Panc1 (cell line): ENCODE measurements at regions not wholly inside any gene's neighbourhood (a gene's known extent, or its start where the extent isn't known, plus 50 kb on each side); places are given as distances from the start of the nearest gene placed in this dataset.

Source experiments
- ATAC-seq: fragments of 200-7000 bp; cut with Tn5 transposase; 2 replicates; pipeline ENCODE4 v1.9.1; 2020; ENCODE audit warnings: mild to moderate bottlenecking, moderate library complexity
- BruUV-seq: library from RNA; stranded (reverse); fragments of 400-500 nt; replicated peaks from 2 replicates; lab custom pipeline; 2021; lab: Mats Ljungman, UMichigan
- CTCF ChIA-PET: fragments of 300-600 bp; sonication (Branson Sonifier 250); formaldehyde crosslinking; loops from one replicate; lab custom pipeline; 2022; ENCODE audit warnings: antibody characterized with exemption; lab: Charles Lee
- POLR2A ChIA-PET: fragments of 300-600 bp; sonication (Branson Sonifier 250); formaldehyde crosslinking; loops from one replicate; lab custom pipeline; 2022; ENCODE audit warnings: antibody characterized with exemption; lab: Charles Lee
- DNase-seq: peaks from one replicate; pipeline ENCODE4 v3.0.0-alpha.2; 2010; ENCODE audit warnings: low read depth, low spot score
- H3K27ac ChIP-seq: 2 replicates; pipeline ENCODE4 v1.5.1; 2011; ENCODE audit warnings: mild to moderate bottlenecking, low read length, inconsistent platforms
- H3K27me3 ChIP-seq: fragments of 200-500 bp; sonication (Bioruptor generic); 2 replicates; pipeline ENCODE4 v1.6.0; 2014; ENCODE audit warnings: low read length, inconsistent platforms; ENCODE audit not compliant: control insufficient read depth, insufficient read depth
- H3K36me3 ChIP-seq: fragments of 200-500 bp; sonication (Bioruptor generic); 2 replicates; pipeline ENCODE4 v1.5.1; 2014; ENCODE audit warnings: inconsistent platforms, mild to moderate bottlenecking, low read length, moderate library complexity; ENCODE audit not compliant: control insufficient read depth, insufficient read depth
- H3K4me1 ChIP-seq: 2 replicates; pipeline ENCODE4 v1.5.1; 2011; ENCODE audit warnings: inconsistent platforms, mild to moderate bottlenecking, low read length, moderate library complexity; ENCODE audit not compliant: control insufficient read depth, insufficient read depth
- H3K4me3 ChIP-seq, 2 experiments: 2 replicates each; pipeline ENCODE4 v1.5.1; 2011 to 2012; ENCODE audit warnings: low read depth in 2 of 2, low read length in 2 of 2, mild to moderate bottlenecking in 2 of 2, inconsistent platforms in 1 of 2, moderate library complexity in 1 of 2
- H3K9me3 ChIP-seq: fragments of 200-500 bp; sonication (Bioruptor generic); 2 replicates; pipeline ENCODE4 v1.5.1; 2014; ENCODE audit warnings: low read depth, mild to moderate bottlenecking, inconsistent platforms, low read length, moderate library complexity; ENCODE audit not compliant: control insufficient read depth, insufficient read depth
- CTCF ChIP-seq: fragments of 450-650 bp; IDR thresholded peaks from 2 replicates; pipeline ENCODE4 v1.5.1; 2017; ENCODE audit warnings: mild to moderate bottlenecking
- POLR2AphosphoS5 ChIP-seq: IDR thresholded peaks from 2 replicates; pipeline ENCODE4 v1.6.1; 2012; ENCODE audit warnings: mild to moderate bottlenecking, low read depth, low read length, moderate library complexity
- REST ChIP-seq, 2 experiments: IDR thresholded peaks; 2 replicates each; pipeline ENCODE4 v1.6.1; 2011 to 2012; ENCODE audit warnings: low read depth in 2 of 2, control low read depth in 1 of 2, low read length in 1 of 2, mild to moderate bottlenecking in 1 of 2, moderate library complexity in 1 of 2; ENCODE audit not compliant: insufficient read depth in 1 of 2
- SIN3A ChIP-seq: IDR thresholded peaks from 2 replicates; pipeline ENCODE4 v1.6.1; 2012; ENCODE audit warnings: low read depth, mild to moderate bottlenecking, low read length, moderate library complexity, borderline replicate concordance; ENCODE audit not compliant: insufficient read depth
- TCF7L2 ChIP-seq: IDR thresholded peaks from 2 replicates; pipeline ENCODE4 v1.6.1; 2011; ENCODE audit warnings: mild to moderate bottlenecking, low read depth, low read length, inconsistent platforms
- in situ Hi-C: cut with HindIII; loops from 2 replicates; pipeline ENCODE4 v1.10.0; 2016; ENCODE audit warnings: low sequenced_read_pairs, low pct_unique_long_range_greater_than_20kb
- intact Hi-C: fragments of 100-400 bp; cut with micrococcal nuclease; formaldehyde crosslinking; loops from one replicate; pipeline ENCODE4 v1.10.0; 2022; ENCODE audit not compliant: unreplicated experiment

DNA sequence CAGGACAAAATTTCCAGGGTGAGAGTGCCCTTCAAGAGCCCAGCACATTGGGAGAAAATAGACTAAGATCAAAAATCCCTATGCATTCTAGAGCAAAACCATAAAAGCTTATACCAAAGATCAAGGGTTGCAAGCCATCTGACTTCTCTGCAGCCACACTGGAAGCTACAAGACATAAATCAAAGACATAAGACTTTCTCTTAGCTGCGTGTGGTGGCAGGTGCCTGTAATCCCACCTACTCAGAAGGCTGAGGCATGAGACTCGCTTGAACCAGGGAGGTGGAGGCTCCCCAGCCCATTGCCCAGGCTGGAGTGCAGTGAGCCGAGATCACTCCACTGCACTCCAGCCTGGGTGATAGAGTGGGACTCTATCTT, 91.9 kb upstream of the NXT1 start:
- in situ Hi-C loops: no loop called here
- H3K4me1 ChIP-seq: no peaks in the 10 kb centered on the region
- no peak overlapping the region for H3K4me3 ChIP-seq
- no peak overlapping the region for H3K27ac ChIP-seq
- no TSS peak for BruUV-seq
- no peaks in the 10 kb centered on the region for H3K9me3 ChIP-seq
- POLR2A ChIA-PET: no interaction called here
- ATAC-seq (no peak), DNase-seq (no peak)
- intact Hi-C loops: loop anchor here (10.0 kb wide), 1 partner anchor 86 kb away; no protein-coding TSS in a partner anchor
- H3K36me3 ChIP-seq: no peaks in the 10 kb centered on the region
- no peaks in the 10 kb centered on the region for H3K27me3 ChIP-seq
- CTCF ChIA-PET: interaction anchor here (0.6 kb wide), 1 partner anchor 135 kb away, joined by 3 read pairs; no protein-coding TSS in a partner anchor
- no peak for TF ChIP-seq POLR2AphosphoS5
- TF ChIP-seq CTCF: no peak
- TF ChIP-seq SIN3A: no peak
- TF ChIP-seq TCF7L2: no peak
- no peak for TF ChIP-seq REST (IDR thresholded peaks at IDR 0.05; ENCODE audit: insufficient read depth in 1 of 2, low read depth in 2 of 2, low read length in 1 of 2)

- Histone ChIP-seq H3K4me1 (no peaks in the 10 kb centered on the region), H3K27me3 (0 out of 2 replicates have a peak, but pooled peaks cover 2% of the 10 kb centered on the region), H3K27ac (no peak overlapping the region), H3K4me3 (no peak overlapping the region), H3K9me3 (no peaks in the 10 kb centered on the region), H3K36me3 (no peaks in the 10 kb centered on the region)
- BruUV-seq: no TSS peak
- DNase-seq: no peak
- TF ChIP-seq POLR2AphosphoS5 (no peak), TCF7L2 (no peak), REST (IDR thresholded peaks at IDR 0.05; ENCODE audit: insufficient read depth in 1 of 2, low read depth in 2 of 2, low read length in 1 of 2) (no peak), SIN3A (no peak), CTCF (no peak)
- peak; percentile 63 for ATAC-seq
- in situ Hi-C loops (no loop called here), intact Hi-C loops (loop anchor here (10.0 kb wide), 1 partner anchor 87 kb away; no protein-coding TSS in a partner anchor)
- ChIA-PET CTCF (interaction anchor here (0.6 kb wide), 1 partner anchor 135 kb away, joined by 3 read pairs; no protein-coding TSS in a partner anchor), POLR2A (no interaction called here)
These were observed 92.5 kb upstream of the NXT1 start for GRCh38 chr20:23257848-23258746.
